K562 (cell line): ENCODE measurements at regions not wholly inside any gene's neighbourhood (a gene's known extent, or its start where the extent isn't known, plus 50 kb on each side); places are given as distances from the start of the nearest gene placed in this dataset.
"Not testable (repeated sequence)": the region's sequence is repeated elsewhere in the genome, so short reads cannot be mapped to it uniquely, and the experiment has no call there.

Experiments
- ATAC-seq: fragments of 200-7000 bp; cut with Tn5 transposase; 3 replicates; pipeline ENCODE4 v1.9.1; 2020; ENCODE audit warnings: moderate library complexity
- BruUV-seq: library from RNA; stranded (reverse); fragments of 400-500 nt; replicated peaks from 2 replicates; lab custom pipeline; 2021; lab: Mats Ljungman, UMichigan
- CTCF ChIA-PET: fragments of 300-600 bp; formaldehyde crosslinking; extraction: SDS; loops from one replicate; lab custom pipeline; 2021; ENCODE audit warnings: low intra/inter-chr PET ratio; lab: Yijun Ruan, JAX
- POLR2A ChIA-PET: fragments of 300-600, 350-650 bp; sonication (Branson Sonifier 250); formaldehyde crosslinking; extraction: SDS; loops from one replicate; lab custom pipeline; 2021; ENCODE audit warnings: antibody characterized with exemption, inconsistent platforms; lab: Yijun Ruan, JAX
- DNase-seq, 4 experiments: peaks; one replicate each; pipeline versions ENCODE4 v3.0.0 to v3.0.0-alpha.2; 2011 to 2018; ENCODE audit warnings: low spot score in 3 of 4, mixed read lengths in 3 of 4; ENCODE audit errors: extremely low read depth in 1 of 4
- FAIRE-seq: peaks from 2 replicates; lab custom pipeline; 2011; peaks lifted over from hg19 to GRCh38; lab: Jason Lieb, UNC
- H2AFZ ChIP-seq: 2 replicates; pipeline ENCODE4 v1.6.0; 2011; ENCODE audit warnings: low read depth, low read length, control low read depth, inconsistent platforms
- H3K27ac ChIP-seq: fragments of 200-600 bp; 3 replicates; pipeline ENCODE4 v1.8.0; 2011; ENCODE audit warnings: low read depth, mild to moderate bottlenecking, control low read depth, inconsistent platforms, low read length, moderate library complexity, mixed read lengths; ENCODE audit errors: extremely low read depth
- H3K27me3 ChIP-seq, 2 experiments: fragments of 300-600 bp in 1 of 2; 2 replicates in 1 of 2; 3 replicates in 1 of 2; pipeline versions ENCODE4 v1.6.0 to v1.8.0; 2011; ENCODE audit warnings: inconsistent platforms in 2 of 2, low read length in 2 of 2, mild to moderate bottlenecking in 1 of 2, mixed read lengths in 1 of 2, moderate library complexity in 1 of 2; ENCODE audit not compliant: control insufficient read depth in 2 of 2, insufficient read depth in 2 of 2
- H3K36me3 ChIP-seq: fragments of 300-600 bp; 3 replicates; pipeline ENCODE4 v1.8.0; 2011; ENCODE audit warnings: mild to moderate bottlenecking, low read length, inconsistent platforms; ENCODE audit not compliant: control insufficient read depth, insufficient read depth
- H3K4me1 ChIP-seq, 2 experiments: fragments of 200-600 bp in 1 of 2; replicated peaks in 1 of 2; 2 replicates in 1 of 2; 3 replicates in 1 of 2; pipeline versions ENCODE4 v1.5.1 to v1.8.0; 2011; ENCODE audit warnings: inconsistent platforms in 2 of 2, low read length in 2 of 2, mild to moderate bottlenecking in 1 of 2, mixed read lengths in 1 of 2, moderate library complexity in 1 of 2; ENCODE audit not compliant: control insufficient read depth in 2 of 2, insufficient read depth in 2 of 2
- H3K4me2 ChIP-seq: 2 replicates; pipeline ENCODE4 v1.6.1; 2011; ENCODE audit warnings: low read length, control low read depth, inconsistent platforms, mixed read lengths; ENCODE audit not compliant: insufficient read depth
- H3K4me3 ChIP-seq: fragments of 200-600 bp; sonication (generic), shearing (Covaris generic); 2 replicates; pipeline ENCODE4 v1.5.1; 2016; ENCODE audit warnings: control low read depth, inconsistent platforms
- H3K79me2 ChIP-seq: fragments of 200-600 bp; 3 replicates; pipeline ENCODE4 v1.8.0; 2011; ENCODE audit warnings: low read length, inconsistent platforms; ENCODE audit not compliant: control insufficient read depth, insufficient read depth
- H3K9ac ChIP-seq, 2 experiments: 2 replicates each; pipeline versions ENCODE4 v1.6.0 to v1.6.1; 2011; ENCODE audit warnings: low read depth in 2 of 2, low read length in 2 of 2, control low read depth in 1 of 2, inconsistent platforms in 1 of 2, mild to moderate bottlenecking in 1 of 2, mixed read lengths in 1 of 2; ENCODE audit not compliant: insufficient read depth in 1 of 2
- H3K9me1 ChIP-seq: one replicate; pipeline ENCODE4 v1.6.0; 2011; ENCODE audit warnings: inconsistent platforms, mild to moderate bottlenecking, low read length, moderate library complexity; ENCODE audit not compliant: control insufficient read depth, insufficient read depth
- H3K9me3 ChIP-seq: replicated peaks from 2 replicates; pipeline ENCODE4 v1.5.1; 2011; ENCODE audit warnings: low read depth, low read length, inconsistent platforms; ENCODE audit not compliant: control insufficient read depth, insufficient read depth
- H4K20me1 ChIP-seq: replicated peaks from 2 replicates; pipeline ENCODE4 v1.6.1; 2011; ENCODE audit warnings: low read length, inconsistent platforms, mixed read lengths; ENCODE audit not compliant: control insufficient read depth, insufficient read depth
- CTCF ChIP-seq, 3 experiments: IDR thresholded peaks in 2 of 3; conservative IDR thresholded peaks in 1 of 3; 2 replicates each; pipeline ENCODE4 v1.5.1; 2011 to 2012; ENCODE audit warnings: low read length in 3 of 3, mild to moderate bottlenecking in 3 of 3, control low read depth in 2 of 3, improper control_type of control experiment in 1 of 3, inconsistent platforms in 1 of 3, low read depth in 1 of 3, mixed read lengths in 1 of 3, moderate library complexity in 1 of 3; ENCODE audit not compliant: insufficient read depth in 2 of 3
- RAD21 ChIP-seq, 2 experiments: fragments of 250-450 bp in 1 of 2; fragments of 450-650 bp in 1 of 2; sonication (Bioruptor Pico) in 1 of 2; formaldehyde crosslinking in 1 of 2; IDR thresholded peaks in 1 of 2; conservative IDR thresholded peaks in 1 of 2; 2 replicates each; pipeline versions ENCODE4 v1.4.0 to v1.8.0; 2020 to 2022; ENCODE audit warnings: mild to moderate bottlenecking in 2 of 2, moderate library complexity in 1 of 2
- WGBS: fragments of 100-300 bp; shearing (Covaris generic); methylation state at CpG from one replicate; pipeline ENCODE4 v1.1.6; 2016; ENCODE audit warnings: low coverage, mixed read lengths; ENCODE audit not compliant: insufficient coverage; ENCODE audit errors: missing lambda C conversion rate; 5-methylcytosine and 5-hydroxymethylcytosine counted together
- in situ Hi-C: fragments of 300-500 bp; cut with MboI; formaldehyde crosslinking; loops from 4 replicates; pipeline ENCODE4 v1.15.0; 2018; ENCODE audit warnings: inconsistent platforms, mixed read lengths
- intact Hi-C: fragments of 100-400 bp; cut with micrococcal nuclease; formaldehyde crosslinking; loops from 2 replicates; pipeline ENCODE4 v1.14.2; 2022

GRCh38 chr2:89957236-89957635 lies 1265.8 kb downstream of the RPIA start:
- H3K4me1 ChIP-seq, CTCF ChIA-PET, in situ Hi-C loops, BruUV-seq, FAIRE-seq, intact Hi-C loops, H3K36me3 ChIP-seq, H3K27ac ChIP-seq, POLR2A ChIA-PET, H3K4me2 ChIP-seq, H3K9me1 ChIP-seq, H3K79me2 ChIP-seq, H4K20me1 ChIP-seq, H3K9me3 ChIP-seq, H3K27me3 ChIP-seq, H2AFZ ChIP-seq, H3K9ac ChIP-seq, H3K4me3 ChIP-seq: not testable (repeated sequence)
- ATAC-seq (peak; percentile 68), DNase-seq (peak in 2 of 4 experiments; percentile 1 to 20)
- TF ChIP-seq RAD21 (CRISPR knock-in tag; conservative IDR thresholded peaks at IDR 0.05 in 1 of 2, IDR thresholded peaks at IDR 0.05 in 1 of 2) (peak in 1 of 2 experiments; percentile 5; a peak in 1 of 4 replicates), CTCF (IDR thresholded peaks at IDR 0.05 in 2 of 3, conservative IDR thresholded peaks at IDR 0.05 in 1 of 3; ENCODE audit: insufficient read depth in 2 of 3, low read depth in 1 of 3, low read length in 3 of 3) (peak in 2 of 3 experiments; percentile 2 to 32; a peak in 1 of 6 replicates)
- WGBS: 8% methylated on average over 3 of the region's 3 CpGs

GRCh38 chr2:89959729-89960378 lies 1268.4 kb downstream of the RPIA start:
- H3K4me1 ChIP-seq, H3K4me2 ChIP-seq, H3K27ac ChIP-seq, DNase-seq, H3K27me3 ChIP-seq, POLR2A ChIA-PET, H3K9me3 ChIP-seq, H3K36me3 ChIP-seq, CTCF ChIA-PET, H3K9ac ChIP-seq, H4K20me1 ChIP-seq, FAIRE-seq, H2AFZ ChIP-seq, H3K9me1 ChIP-seq, ATAC-seq, H3K79me2 ChIP-seq, BruUV-seq, intact Hi-C loops, H3K4me3 ChIP-seq: not testable (repeated sequence)
- WGBS: no CpG with 5 or more reads among the region's 3 CpGs
- in situ Hi-C loops: loop anchor here (5.0 kb wide), 1 partner anchor 738 kb away; no protein-coding TSS in a partner anchor

GRCh38 chr2:89960570-89960969 lies 1269.1 kb downstream of the RPIA start:
- H3K4me1 ChIP-seq, POLR2A ChIA-PET, H3K9me1 ChIP-seq, CTCF ChIA-PET, FAIRE-seq, H3K27ac ChIP-seq, H3K36me3 ChIP-seq, H3K4me2 ChIP-seq, H4K20me1 ChIP-seq, intact Hi-C loops, H3K79me2 ChIP-seq, H3K27me3 ChIP-seq, DNase-seq, ATAC-seq, H2AFZ ChIP-seq, H3K9me3 ChIP-seq, BruUV-seq, H3K9ac ChIP-seq, H3K4me3 ChIP-seq: not testable (repeated sequence)
- WGBS: no CpG with 5 or more reads among the region's 2 CpGs
- in situ Hi-C loops: loop anchor here (5.0 kb wide), 1 partner anchor 738 kb away; no protein-coding TSS in a partner anchor
